GM12878 (cell line): ENCODE measurements at regions not wholly inside any gene's neighbourhood (a gene's known extent, or its start where the extent isn't known, plus 50 kb on each side); places are given as distances from the start of the nearest gene placed in this dataset.

ENCODE experiments used
- ATAC-seq: fragments of 200-7000 bp; cut with Tn5 transposase; 3 replicates; pipeline ENCODE4 v1.9.1; 2020; ENCODE audit warnings: mild to moderate bottlenecking, moderate library complexity
- BruUV-seq: library from RNA; stranded (reverse); fragments of 400-500 nt; replicated peaks from 2 replicates; lab custom pipeline; 2021; lab: Mats Ljungman, UMichigan
- CTCF ChIA-PET: fragments of 300-600 bp; sonication (Branson Sonifier 250); formaldehyde crosslinking; extraction: SDS; loops from one replicate; lab custom pipeline; 2021; ENCODE audit warnings: inconsistent platforms; lab: Yijun Ruan, JAX
- POLR2A ChIA-PET: fragments of 350-600 bp; formaldehyde crosslinking; extraction: SDS; loops from one replicate; lab custom pipeline; 2021; ENCODE audit warnings: inconsistent platforms; lab: Charles Lee
- RAD21 ChIA-PET: fragments of 300-600 bp; sonication (Branson Sonifier 250); formaldehyde crosslinking; loops from one replicate; lab custom pipeline; 2023; ENCODE audit warnings: antibody characterized with exemption; ENCODE audit not compliant: unreplicated experiment; lab: Charles Lee
- SMC1A ChIA-PET: fragments of 300-600 bp; sonication (Branson Sonifier 250); formaldehyde crosslinking; loops from one replicate; lab custom pipeline; 2023; ENCODE audit not compliant: unreplicated experiment, uncharacterized antibody; lab: Charles Lee
- DNase-seq: peaks from one replicate; pipeline ENCODE4 v3.0.0-alpha.2; 2011; ENCODE audit warnings: low read depth, low spot score
- FAIRE-seq: peaks from 3 replicates; lab custom pipeline; 2011; peaks lifted over from hg19 to GRCh38; lab: Jason Lieb, UNC
- H2AFZ ChIP-seq: 2 replicates; pipeline ENCODE4 v1.6.0; 2011; ENCODE audit warnings: low read depth, low read length, control low read depth; ENCODE audit not compliant: control insufficient read depth
- H3K27ac ChIP-seq: 2 replicates; pipeline ENCODE4 v1.5.1; 2011; ENCODE audit warnings: control low read depth; ENCODE audit not compliant: control insufficient read depth, insufficient read depth
- H3K27me3 ChIP-seq, 2 experiments: replicated peaks in 1 of 2; 2 replicates each; pipeline versions ENCODE4 v1.6.0 to v1.6.1; 2011; ENCODE audit warnings: low read length in 1 of 2; ENCODE audit not compliant: control insufficient read depth in 2 of 2, insufficient read depth in 2 of 2
- H3K36me3 ChIP-seq, 2 experiments: 2 replicates each; pipeline ENCODE4 v1.5.1; 2011; ENCODE audit warnings: low read length in 1 of 2; ENCODE audit not compliant: control insufficient read depth in 2 of 2, insufficient read depth in 2 of 2
- H3K4me1 ChIP-seq: 2 replicates; pipeline ENCODE4 v1.6.1; 2011; ENCODE audit warnings: mild to moderate bottlenecking, low read length, moderate library complexity, mixed read lengths; ENCODE audit not compliant: control insufficient read depth, insufficient read depth
- H3K4me2 ChIP-seq: 2 replicates; pipeline ENCODE4 v1.6.0; 2011; ENCODE audit warnings: control low read depth; ENCODE audit not compliant: control insufficient read depth, insufficient read depth
- H3K4me3 ChIP-seq: fragments of 200-600 bp; sonication (generic); 2 replicates; pipeline ENCODE4 v1.5.1; 2016
- H3K79me2 ChIP-seq: 2 replicates; pipeline ENCODE4 v1.6.0; 2011; ENCODE audit warnings: low read length; ENCODE audit not compliant: control insufficient read depth, insufficient read depth
- H3K9ac ChIP-seq: 2 replicates; pipeline ENCODE4 v1.8.0; 2011; ENCODE audit warnings: low read length, control low read depth, mixed read lengths; ENCODE audit not compliant: control insufficient read depth, insufficient read depth
- H3K9me3 ChIP-seq: replicated peaks from 3 replicates; pipeline ENCODE4 v1.5.1; 2011; ENCODE audit warnings: mild to moderate bottlenecking, low read length; ENCODE audit not compliant: control insufficient read depth, insufficient read depth
- H4K20me1 ChIP-seq: 2 replicates; pipeline ENCODE4 v1.6.0; 2011; ENCODE audit not compliant: control insufficient read depth, insufficient read depth
- ASH2L ChIP-seq: fragments of 300-600, 200-600 bp; sonication (generic); IDR thresholded peaks from 2 replicates; pipeline ENCODE4 v1.6.1; 2017; ENCODE audit warnings: low read depth, mild to moderate bottlenecking, borderline replicate concordance
- IKZF1 ChIP-seq: fragments of 450-650 bp; conservative IDR thresholded peaks from 2 replicates; pipeline ENCODE4 v1.6.1; 2017; ENCODE audit warnings: antibody characterized with exemption, mild to moderate bottlenecking
- PAX8 ChIP-seq: fragments of 450-650 bp; IDR thresholded peaks from 2 replicates; pipeline ENCODE4 v1.6.1; 2017; ENCODE audit warnings: mild to moderate bottlenecking, moderate library complexity
- RAD51 ChIP-seq: fragments of 450-650 bp; IDR thresholded peaks from 2 replicates; pipeline ENCODE4 v1.6.1; 2016; ENCODE audit warnings: moderate library complexity, mild to moderate bottlenecking, inconsistent platforms
- ZNF24 ChIP-seq: fragments of 450-650 bp; IDR thresholded peaks from 2 replicates; pipeline ENCODE4 v1.6.1; 2017; ENCODE audit warnings: antibody characterized with exemption, mild to moderate bottlenecking
- WGBS: methylation state at CpG from one replicate; pipeline ENCODE4 v1.1.6; 2016; ENCODE audit warnings: low lambda C conversion rate; ENCODE audit not compliant: insufficient replicate concordance, insufficient coverage; ENCODE audit errors: missing lambda C conversion rate; 5-methylcytosine and 5-hydroxymethylcytosine counted together
- in situ Hi-C: fragments of 300-500 bp; cut with MboI; formaldehyde crosslinking; loops from 9 replicates; pipeline ENCODE4 v1.14.3; 2018; ENCODE audit warnings: mixed read lengths
- intact Hi-C: fragments of 100-400 bp; cut with micrococcal nuclease; formaldehyde crosslinking; loops from one replicate; pipeline ENCODE4 v1.14.2; 2022; ENCODE audit not compliant: unreplicated experiment
- TF ChIP-seq, protein P1 (sequence below): IDR thresholded peaks from 2 replicates; pipeline ENCODE4 v1.6.1; 2012; ENCODE audit warnings: low read length, inconsistent platforms

DNA sequence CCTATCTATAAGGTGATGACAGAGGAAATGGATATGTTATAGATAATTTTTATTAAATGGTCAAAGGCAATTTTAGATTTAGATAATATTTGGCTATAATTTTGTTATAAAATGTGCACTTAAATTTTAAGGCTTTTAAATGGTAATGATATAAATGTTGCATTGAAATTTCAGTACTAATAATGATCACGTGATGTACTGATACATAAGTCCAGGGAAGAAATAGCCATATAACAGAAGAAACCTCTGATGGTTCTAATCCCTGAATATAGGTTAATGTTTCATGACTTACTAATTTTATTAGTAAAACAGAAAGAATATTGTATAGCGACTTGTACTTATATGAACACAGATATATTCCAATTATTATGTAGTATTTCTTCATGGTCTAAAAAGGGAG is 211.9 kb downstream of the SOCS6 start:
- BruUV-seq: no TSS peak
- FAIRE-seq (no peak), ATAC-seq (no peak), DNase-seq (no peak)
- H3K79me2 ChIP-seq: no peaks in the 10 kb centered on the region
- ChIA-PET SMC1A (interaction anchor here (1.2 kb wide), 1 partner anchor 9 kb away, joined by 3 read pairs; no protein-coding TSS in a partner anchor), CTCF (interaction anchor here (0.6 to 3.7 kb wide), 2 partner anchors 10 to 1406 kb away, joined by 3 to 25 read pairs; no protein-coding TSS in a partner anchor), RAD21 (no interaction called here), POLR2A (no interaction called here)
- H3K9ac ChIP-seq: no peak overlapping the region
- H3K27ac ChIP-seq: no peak overlapping the region
- H3K4me3 ChIP-seq: no peak overlapping the region
- WGBS: 10% methylated on average over 2 of the region's 2 CpGs
- in situ Hi-C loops (no loop called here), intact Hi-C loops (no loop called here)
- no peak overlapping the region for H2AFZ ChIP-seq
- H3K27me3 ChIP-seq: no peaks in the 10 kb centered on the region
- no peaks in the 10 kb centered on the region for H3K9me3 ChIP-seq
- H4K20me1 ChIP-seq: no peaks in the 10 kb centered on the region
- peak; percentile 23; the same call in 1 of the 2 replicates for TF ChIP-seq RAD51
- TF ChIP-seq IKZF1: no peak
- H3K4me2 ChIP-seq: no peak overlapping the region
- H3K4me1 ChIP-seq: no peaks in the 10 kb centered on the region
- H3K36me3 ChIP-seq: no peaks in the 10 kb centered on the region

DNA sequence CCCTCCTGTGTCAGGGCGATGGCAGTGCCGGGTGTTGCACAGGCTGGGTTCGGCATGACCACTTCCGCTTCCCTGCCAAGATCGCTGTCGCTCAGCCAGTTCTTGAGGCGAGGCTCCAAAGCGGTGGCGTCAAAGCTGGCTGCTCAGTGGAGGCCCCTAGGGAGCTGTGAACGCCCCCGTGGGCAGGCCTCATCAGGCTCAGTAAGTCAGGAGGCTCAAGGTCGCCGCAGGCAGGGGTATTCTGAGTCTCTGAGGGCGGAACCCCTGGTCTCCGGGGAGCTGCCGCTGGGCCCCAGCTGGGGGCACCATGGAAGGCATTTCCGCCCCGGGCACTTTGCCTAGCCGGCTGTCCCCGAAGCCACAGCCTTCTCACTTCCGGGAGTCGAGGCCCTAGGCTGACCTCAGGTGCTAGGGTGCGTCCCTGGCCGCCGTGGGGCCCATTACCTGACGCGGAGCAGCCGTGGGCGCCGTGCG is 210.4 kb downstream of the SOCS6 start:
- in situ Hi-C loops: no loop called here
- Histone ChIP-seq H3K9me3 (no peaks in the 10 kb centered on the region), H3K36me3 (no peaks in the 10 kb centered on the region), H4K20me1 (no peaks in the 10 kb centered on the region)
- FAIRE-seq (no peak), ATAC-seq (no peak), DNase-seq (no peak)
- intact Hi-C loops: loop anchor here (10.0 kb wide), 1 partner anchor 1286 kb away; no protein-coding TSS in a partner anchor
- CTCF ChIA-PET: interaction anchor here (1.1 to 3.7 kb wide), 2 partner anchors 8 to 100 kb away, joined by 3 to 25 read pairs; no protein-coding TSS in a partner anchor
- TF ChIP-seq PAX8: no peak
- no peak for TF ChIP-seq ZNF24
- no peak for TF ChIP-seq ASH2L
- TF ChIP-seq, protein P1, sequence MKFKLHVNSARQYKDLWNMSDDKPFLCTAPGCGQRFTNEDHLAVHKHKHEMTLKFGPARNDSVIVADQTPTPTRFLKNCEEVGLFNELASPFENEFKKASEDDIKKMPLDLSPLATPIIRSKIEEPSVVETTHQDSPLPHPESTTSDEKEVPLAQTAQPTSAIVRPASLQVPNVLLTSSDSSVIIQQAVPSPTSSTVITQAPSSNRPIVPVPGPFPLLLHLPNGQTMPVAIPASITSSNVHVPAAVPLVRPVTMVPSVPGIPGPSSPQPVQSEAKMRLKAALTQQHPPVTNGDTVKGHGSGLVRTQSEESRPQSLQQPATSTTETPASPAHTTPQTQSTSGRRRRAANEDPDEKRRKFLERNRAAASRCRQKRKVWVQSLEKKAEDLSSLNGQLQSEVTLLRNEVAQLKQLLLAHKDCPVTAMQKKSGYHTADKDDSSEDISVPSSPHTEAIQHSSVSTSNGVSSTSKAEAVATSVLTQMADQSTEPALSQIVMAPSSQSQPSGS: no peak
- TF ChIP-seq, all 136 proteins: peak for 0
- H3K4me2 ChIP-seq: no peak overlapping the region
- no peaks in the 10 kb centered on the region for H3K27me3 ChIP-seq
- H2AFZ ChIP-seq: no peak overlapping the region
- no peaks in the 10 kb centered on the region for H3K79me2 ChIP-seq
- RAD21 ChIA-PET: no interaction called here
- WGBS: 50% methylated on average over 28 of the region's 31 CpGs
- no peaks in the 10 kb centered on the region for H3K4me1 ChIP-seq
- no TSS peak for BruUV-seq
- no peak overlapping the region for H3K27ac ChIP-seq
- POLR2A ChIA-PET: no interaction called here
- SMC1A ChIA-PET: no interaction called here
- H3K9ac ChIP-seq: no peak overlapping the region
- no peak overlapping the region for H3K4me3 ChIP-seq
